GF-D8 (cell line): ENCODE measurements at regions not wholly inside any gene's neighbourhood (a gene's known extent, or its start where the extent isn't known, plus 50 kb on each side); places are given as distances from the start of the nearest gene placed in this dataset.
"Not testable (repeated sequence)": the region's sequence is repeated elsewhere in the genome, so short reads cannot be mapped to it uniquely, and the experiment has no call there.

Source experiments
- DNase-seq: peaks from one replicate; lab custom pipeline; 2025; lab: John Stamatoyannopoulos, UW

DNA sequence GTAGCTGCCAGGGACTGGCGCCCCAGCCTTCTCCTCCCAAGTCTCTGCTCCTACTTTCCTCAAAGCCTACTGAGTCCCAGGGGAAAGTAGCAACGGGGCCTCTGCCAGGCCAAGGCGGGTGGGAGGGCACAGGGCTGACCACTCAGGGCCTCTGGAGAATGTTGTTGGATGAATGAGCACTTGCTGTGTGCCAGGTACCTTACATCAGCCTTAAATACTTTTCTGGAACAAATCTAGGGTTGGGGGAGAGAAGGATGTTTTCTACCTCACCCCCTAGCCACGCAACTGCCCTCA is 119.3 kb upstream of the ZBTB40 start:
- no peak for DNase-seq

DNA sequence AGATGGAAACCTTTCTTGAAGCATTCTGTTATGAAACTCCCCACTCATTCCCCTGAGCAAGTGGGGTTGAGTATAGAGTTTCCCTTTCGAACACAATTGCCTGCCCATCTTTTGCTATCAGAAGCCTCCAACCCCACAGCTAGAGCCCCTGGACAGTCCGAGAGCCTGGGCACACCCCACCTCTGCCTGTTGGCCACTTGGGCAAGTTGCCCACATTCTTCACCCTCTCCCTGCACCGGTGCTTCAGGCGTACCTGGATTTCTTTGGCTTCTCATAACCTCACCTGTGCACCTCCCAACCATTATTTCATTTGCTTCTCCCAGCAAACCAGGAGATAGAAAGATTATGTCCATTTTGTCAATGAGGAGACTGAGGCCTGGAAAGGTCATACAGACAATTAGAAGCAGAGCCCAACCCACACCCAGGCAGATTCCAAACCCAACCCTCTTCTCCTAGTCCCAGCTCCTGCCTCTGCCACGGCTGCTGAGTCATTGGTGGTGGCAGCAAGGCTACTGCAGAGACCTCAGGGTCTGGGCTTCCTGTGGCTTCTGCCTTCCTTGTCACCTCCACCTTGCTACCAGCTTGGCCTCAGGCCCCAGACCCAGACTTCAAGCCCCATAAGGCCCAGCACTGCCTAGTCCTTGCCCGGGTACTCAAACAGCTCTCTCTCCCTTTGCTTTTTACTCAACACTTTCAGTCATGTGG is 118.7 kb upstream of the ZBTB40 start:
- DNase-seq, result no peak

DNA sequence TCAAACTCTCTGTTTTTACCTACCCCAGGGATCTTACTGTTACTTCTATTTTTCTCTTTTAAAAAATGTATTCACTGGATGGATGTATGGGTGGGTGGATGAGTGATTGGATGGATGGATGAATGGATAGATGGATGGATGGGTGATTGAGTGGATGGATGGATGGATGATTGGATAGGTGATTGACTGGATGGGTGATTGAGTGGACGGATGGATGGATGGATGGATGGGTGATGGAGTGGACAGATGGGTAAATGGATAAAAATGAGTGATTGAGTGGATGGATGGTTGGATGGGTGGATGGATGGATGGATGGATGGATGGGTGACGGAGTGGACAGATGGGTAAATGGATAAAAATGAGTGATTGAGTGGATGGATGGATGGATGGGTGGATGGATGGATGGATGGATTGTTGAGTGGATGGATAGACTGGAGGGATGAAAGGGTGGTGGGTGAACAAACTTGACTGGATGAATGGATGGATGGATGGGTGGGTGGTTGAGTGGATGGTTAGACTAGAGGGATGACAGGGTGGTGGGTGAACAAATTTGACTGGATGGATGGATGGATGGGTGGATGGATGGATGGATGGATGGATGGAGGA is 118.0 kb upstream of the ZBTB40 start:
- DNase-seq, result no peak

DNA sequence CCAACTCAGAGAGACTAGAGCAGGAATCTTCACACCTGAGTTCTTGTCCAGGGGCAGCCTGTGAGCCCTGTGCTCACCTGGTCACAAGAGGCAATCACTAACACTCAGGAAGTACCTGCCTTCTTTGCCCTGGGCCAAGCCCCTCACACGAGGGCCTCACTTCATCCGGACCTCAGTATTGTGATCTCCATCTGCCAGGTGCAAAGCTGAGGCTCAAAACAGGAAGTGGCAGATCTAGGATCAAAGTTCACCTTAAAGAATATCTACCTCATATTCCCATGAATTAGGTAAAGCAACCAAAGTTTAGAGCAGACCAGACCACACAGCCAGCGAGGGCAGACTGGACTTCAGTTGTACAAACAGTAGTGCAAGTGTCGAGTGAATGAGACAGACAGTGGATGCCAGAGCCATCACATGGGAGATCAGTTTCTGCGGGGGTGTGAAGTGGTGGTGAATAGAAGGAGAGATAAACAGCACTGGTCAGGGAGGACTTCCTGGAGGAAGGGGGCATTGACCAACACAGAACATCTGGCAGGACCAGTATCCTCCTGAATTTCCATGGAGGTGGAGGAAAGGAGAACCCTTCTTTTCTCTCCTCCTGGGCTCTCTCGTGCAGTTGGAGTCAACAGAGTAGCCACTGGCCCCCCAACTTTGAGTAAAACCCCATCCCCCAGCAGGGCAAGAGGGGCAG is 116.6 kb upstream of the ZBTB40 start:
- no peak for DNase-seq

DNA sequence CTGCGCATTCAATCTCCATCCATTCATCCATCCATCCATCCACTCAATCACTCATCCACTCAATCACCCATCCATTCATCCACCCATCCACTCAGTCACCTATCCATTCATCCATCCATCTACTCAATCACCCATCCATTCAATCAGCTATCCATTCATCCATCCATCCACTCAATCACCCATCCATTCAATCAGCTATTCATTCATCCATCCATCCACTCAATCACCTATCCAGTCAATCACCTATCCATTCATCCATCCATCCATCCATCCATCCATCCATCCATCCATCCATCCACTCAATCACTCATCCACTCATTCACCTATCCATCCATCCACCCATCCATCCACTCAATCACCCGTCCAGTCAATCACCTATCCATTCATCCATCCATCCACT is 115.4 kb upstream of the ZBTB40 start:
- DNase-seq, result not testable (repeated sequence)

DNA sequence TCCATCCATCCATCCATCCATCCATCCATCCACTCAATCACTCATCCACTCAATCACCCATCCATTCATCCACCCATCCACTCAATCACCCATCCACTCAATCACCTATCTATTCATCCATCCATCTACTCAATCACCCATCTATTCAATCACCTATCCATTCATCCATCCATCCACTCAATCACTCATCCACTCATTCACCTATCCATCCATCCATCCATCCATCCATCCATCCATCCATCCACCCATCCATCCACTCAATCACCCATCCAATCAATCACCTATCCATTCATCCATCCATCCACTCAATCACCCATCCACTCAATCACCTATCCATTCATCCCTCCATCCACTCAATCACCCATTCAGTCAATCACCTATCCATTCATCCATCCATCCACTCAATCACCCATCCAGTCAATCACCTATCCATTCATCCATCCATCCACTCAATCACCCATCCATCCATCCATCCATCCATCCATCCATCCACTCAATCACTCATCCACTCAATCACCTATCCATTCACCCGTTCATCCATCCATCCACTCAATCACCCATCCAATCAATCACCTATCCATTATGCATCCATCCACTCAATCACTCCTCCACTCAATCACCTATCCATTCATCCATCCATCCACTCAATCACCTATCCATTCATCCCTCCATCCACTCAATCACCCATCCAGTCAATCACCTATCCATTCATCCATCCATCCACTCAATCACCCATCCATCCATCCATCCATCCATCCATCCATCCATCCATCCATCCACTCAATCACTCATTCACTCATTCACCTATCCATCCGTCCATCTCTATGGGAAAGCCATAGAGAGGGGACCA is 114.7 kb upstream of the ZBTB40 start:
- not testable (repeated sequence) for DNase-seq

DNA sequence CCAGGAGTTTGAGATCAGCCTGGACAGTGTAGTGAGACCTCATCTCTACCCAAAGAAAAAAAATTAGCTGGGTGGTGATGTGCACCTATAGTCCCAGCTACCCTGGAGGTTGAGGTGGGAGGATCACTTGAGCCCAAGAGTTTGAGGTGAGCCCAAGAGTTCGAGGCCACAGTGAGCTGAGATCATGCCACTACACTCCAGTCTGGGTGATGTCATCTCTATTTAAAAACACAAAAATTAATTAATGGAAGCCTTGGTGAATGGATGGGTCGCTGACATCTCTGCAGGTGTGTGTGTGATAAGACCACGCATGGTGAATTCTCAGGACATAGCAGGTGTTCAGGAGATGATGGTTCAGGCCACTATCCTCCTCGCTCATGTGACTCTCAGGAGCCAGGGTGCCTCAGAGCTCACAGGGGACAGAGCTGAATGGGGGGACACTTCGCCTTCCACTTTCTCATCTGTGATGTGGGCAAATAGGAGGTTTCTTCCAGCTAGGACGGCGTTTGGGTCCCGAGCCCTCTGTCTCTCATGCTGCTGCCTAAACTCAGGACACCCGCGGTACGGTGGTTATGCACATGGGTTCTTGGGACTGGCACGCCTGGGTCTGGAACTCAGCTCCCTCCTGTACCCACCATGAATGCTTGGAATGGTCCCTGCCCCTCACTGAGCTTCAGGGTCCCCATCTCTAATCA is 113.4 kb upstream of the ZBTB40 start:
- DNase-seq, result no peak

DNA sequence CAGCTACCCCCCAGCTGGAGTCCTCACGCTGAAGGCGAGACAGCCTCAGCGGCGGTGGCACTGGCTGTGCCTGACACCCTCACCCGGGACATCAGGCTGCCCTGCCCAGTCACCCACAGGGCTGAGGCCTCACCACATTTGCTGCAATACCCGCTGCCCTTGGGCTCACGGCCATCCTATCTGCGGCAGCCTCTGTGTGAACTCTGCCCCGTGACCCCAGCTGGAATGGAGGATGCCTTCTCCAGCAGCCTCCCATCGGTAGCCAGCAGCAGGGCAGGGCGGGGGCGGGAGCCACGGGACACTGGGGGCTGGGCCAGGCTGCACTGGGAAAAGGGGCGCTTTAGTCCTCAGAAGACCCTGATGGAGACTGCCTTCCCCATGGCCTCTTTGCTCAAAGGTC is 112.4 kb upstream of the ZBTB40 start:
- no peak for DNase-seq

DNA sequence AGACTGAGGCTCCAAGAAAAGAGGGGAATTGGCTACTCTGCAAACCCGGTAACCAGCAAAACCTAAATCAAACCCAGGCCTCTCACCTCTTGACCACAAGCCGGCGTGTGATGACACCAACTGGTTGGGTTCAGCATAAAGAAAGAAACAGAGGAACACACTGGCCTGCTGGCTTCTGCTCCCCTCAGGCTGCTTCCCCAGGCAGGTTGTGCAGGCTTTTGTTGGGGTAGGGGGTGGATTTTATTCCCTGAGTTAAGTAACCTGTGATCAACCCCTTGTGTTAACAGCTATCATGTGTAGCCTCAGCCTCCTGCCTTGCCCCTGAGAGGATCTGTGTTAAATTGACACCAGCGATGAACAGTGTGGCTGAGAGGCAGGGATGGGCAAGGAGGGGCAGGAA is 111.6 kb upstream of the ZBTB40 start:
- no peak for DNase-seq

DNA sequence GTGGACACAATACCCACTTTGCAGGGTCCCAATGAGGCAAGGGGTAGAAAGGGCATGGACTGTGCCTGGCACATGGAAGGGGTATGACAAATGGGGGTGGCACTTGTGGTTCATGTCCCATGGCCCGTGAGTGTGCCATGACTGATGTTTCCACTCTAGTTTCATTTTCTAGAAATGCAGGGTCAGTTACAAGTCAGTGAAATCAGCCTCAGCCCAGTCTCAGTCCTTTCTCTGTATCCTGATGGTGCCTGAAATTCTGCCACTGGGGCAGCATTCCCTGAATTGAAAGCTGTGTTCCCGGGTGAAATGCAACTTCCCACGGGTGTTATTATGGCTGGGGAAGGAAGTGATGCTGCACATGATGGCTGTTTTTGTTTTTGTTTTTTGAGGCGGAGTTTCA is 110.8 kb upstream of the ZBTB40 start:
- no peak for DNase-seq

DNA sequence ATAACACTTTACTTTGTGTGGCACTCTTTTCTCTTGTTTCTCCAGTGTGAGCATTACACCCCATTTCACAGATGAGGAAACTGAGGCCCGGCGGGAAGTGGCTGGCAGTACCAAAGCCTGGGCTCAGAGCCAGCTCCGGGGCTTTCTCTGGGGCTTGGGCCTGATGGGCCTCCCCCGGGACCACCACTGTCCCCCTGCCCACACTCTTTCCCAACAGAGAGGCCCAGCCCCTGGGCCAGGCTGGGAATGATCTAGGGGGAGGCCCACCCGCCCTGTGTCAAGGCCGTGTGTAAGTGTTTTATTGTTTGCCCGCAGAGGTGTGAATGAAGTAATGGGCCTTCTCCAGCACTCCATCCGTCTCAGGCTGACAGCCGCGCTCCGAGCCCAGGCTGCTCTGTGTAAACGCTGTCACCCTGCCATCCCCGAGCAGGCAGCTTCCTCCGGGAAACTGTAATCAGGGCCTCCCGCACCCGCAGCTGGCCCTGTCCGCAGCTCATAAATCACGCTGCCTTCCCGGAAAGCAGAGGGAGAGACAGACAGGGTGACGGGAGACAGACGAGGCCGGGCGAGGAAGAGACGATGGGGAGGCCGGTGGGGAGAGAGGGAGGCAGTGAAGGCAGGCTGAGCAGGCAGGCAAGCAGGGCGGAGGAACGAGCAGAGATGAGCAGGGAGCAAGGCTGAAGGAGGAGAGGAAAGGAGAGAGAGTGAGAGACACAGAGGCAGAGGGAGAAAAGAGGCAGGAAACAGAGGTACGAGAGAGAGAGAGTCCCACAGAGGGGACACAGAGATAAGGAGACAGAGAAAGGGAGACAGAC is 109.7 kb upstream of the ZBTB40 start:
- no peak for DNase-seq

DNA sequence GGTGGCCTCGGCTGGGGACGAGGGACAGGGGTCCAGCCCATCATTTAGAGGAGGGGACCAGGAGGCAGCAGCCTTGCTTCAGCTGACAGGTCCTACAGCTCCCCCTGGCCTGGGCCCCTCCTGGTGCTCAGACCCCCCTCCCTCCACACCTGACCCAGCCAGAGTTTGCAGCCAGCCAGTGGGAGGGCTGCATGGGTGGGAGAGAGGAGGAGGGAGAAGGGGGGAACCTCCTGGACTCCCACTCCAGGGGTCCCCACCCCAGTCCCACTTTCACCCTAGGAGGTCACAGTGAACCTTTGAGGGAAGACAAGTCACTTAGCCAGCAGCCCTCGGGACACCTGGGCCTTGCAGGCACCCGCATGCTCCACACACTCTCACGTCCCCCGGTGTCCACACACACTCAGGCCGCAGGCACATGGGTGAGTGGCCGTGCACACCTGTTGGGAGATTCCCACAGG is 108.9 kb upstream of the ZBTB40 start:
- DNase-seq, result no peak

DNA sequence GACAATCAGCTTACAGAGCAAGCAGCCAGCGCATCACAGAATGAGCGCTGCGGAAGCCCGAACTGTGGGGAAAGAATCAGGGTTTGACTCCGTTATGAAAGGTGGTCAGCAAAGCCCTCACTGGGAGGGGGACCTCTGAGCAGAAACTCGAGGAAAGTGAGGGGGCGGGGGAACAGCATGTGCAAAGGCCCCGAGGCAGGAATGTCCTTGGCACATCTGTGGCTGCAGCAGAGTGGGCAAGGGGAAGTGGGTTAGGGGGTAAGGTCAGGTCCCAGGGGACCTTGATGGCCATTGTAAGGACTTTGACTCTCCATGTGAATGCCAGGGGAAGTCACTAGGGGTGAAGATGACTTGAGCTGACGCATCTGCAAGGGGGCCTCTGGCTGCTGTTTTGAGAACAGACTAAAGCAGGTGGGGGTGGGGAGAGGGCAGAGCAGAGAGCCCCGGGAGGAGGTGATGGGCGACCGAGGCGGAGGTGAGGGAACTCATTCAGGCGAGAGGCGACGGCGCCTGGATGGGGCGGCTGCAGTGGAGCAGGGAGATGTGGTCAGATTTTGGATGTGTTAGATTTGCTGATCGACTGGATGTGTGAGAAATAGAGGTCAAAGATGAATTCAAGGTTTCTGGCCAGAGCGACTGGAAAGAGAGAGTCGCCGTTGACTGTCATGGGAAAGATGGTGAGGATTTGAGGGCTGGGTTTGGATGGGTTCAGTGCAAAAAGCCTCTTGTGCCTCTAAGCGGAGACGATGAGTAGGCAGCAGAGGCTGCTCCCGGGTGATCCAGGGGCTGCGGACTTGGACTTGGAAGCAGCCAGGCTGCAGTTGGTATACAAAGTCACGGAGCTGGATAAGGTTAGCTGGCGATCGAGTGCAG is 108.0 kb upstream of the ZBTB40 start:
- no peak for DNase-seq

DNA sequence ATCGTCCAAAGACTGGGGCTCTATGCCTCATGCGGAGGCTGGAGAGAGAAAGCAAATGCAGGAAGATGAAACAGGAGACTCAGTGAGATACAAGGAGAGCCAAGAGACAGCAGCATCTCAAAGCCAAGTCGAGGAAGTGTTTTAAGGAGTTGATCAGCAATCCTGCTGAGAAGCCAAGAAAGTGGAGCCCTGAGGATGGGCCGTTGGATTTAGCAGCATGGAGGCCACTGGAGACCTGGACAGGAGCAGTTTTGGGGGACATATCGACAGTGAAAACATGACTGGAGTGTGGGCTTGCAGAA is 107.4 kb upstream of the ZBTB40 start:
- no peak for DNase-seq

DNA sequence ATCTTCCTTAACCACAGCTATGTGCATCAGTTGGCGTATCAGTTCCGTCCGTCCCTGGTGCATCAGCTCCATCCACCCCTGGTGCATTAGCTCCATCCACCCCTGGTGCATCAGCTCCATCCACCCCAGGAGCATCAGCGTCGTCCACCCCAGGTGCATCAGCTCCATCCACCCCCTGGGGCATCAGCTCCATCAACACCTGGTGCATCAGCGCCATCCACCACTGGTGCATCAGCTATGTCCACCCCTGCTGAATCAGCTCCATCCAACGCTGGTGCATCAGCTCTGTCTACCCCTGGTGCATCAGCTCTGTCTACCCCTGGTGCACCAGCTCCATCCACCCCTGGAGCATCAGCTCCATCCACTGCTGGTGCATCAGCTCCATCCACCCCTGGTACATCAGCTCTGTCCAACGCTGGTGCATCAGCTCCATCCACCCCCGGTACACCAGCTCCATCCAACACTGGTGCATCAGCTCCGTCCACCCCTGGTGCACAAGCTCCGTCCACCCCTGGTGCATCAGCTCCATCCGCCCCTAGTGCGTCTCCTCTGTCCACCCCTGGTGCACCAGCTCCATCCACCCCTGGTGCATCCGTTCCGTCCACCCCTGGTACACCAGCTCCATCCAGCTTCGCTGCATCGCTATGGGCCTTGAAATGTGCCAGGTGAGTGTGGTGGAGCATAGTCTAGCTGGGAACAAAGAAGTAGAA is 106.6 kb upstream of the ZBTB40 start:
- no peak for DNase-seq

DNA sequence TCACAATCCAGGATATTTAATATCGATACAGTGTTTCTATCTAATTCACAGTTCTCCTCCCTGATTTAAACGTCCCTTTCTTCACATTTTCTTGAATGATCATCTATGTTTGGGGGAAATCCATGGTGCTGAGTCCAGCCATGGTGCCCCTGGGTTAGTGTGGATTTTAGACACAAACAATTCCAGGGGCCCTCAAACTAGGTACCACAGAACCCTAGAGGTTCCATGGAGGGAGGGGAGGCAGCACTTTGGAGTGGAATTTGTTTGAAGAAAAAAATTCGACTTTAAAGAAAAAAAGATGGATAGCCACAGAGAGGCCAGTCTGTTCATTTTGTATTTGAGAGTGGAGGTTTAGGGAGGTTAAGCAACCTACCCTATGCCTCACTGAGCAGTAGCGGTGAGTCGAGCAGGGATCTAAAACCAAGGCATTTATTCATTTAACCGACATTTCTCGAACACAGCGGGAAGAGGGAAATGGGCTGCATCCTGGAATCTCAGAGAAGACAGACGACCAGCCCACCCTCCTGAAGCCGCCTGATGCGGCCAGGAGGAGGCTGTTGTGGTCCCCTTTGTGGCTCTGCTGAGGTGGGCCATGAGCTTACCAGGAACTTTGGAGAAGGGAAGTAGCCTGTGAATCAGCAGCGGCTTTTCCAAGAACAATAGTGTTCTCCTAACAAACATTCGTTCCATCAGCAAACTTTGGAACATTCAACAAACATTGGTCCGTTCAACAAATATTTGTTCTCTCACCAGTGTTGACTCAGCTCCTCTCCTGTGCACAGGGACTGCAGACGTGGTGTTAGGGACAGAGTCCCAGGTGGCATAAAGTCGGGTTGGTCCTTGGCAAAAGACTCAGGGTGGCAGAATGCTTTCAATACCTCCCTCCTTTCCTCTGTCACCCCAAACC is 103.5 kb upstream of the ZBTB40 start:
- DNase-seq, result no peak

DNA sequence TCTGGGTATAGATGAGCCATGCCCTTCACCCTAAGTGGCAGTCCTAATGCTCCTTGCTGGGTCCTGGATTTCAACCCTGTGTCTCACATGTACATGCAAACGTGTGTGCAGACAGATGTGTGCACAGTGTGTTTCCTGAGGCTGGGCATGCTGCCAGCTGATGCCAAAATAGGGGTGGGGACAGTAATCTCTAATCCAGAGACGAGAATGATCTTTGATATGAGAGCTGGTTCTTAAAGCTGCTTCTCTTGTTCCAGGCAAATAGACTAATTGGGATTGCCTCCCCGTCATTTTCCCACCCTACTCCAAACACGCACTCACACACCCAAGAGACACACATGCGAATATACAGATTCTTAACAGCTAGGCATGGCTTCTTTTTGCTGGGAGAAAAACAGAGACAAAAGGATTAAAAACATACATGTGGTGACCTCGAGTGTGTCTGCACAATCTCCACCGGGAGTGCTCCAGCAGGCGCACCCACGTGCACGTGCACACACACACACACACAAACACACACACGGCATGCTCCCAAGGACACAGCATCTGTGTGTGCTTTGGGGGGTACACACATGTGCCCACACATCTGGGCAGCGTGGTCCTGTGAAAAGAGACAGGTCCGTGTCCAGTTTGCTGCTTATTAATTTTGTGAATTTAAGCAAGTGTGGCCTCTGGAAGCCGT is 102.1 kb upstream of the ZBTB40 start:
- DNase-seq, result no peak
